HG02763 (cell line): ENCODE measurements at regions not wholly inside any gene's neighbourhood (a gene's known extent, or its start where the extent isn't known, plus 50 kb on each side); places are given as distances from the start of the nearest gene placed in this dataset.
"Not testable (repeated sequence)": the region's sequence is repeated elsewhere in the genome, so short reads cannot be mapped to it uniquely, and the experiment has no call there.

Experiments used
- ATAC-seq: cut with Tn5 transposase; IDR thresholded peaks from one replicate; pipeline ENCODE4 v1.9.1; 2021; ENCODE audit warnings: mild to moderate bottlenecking, moderate library complexity; ENCODE audit not compliant: unreplicated experiment

DNA sequence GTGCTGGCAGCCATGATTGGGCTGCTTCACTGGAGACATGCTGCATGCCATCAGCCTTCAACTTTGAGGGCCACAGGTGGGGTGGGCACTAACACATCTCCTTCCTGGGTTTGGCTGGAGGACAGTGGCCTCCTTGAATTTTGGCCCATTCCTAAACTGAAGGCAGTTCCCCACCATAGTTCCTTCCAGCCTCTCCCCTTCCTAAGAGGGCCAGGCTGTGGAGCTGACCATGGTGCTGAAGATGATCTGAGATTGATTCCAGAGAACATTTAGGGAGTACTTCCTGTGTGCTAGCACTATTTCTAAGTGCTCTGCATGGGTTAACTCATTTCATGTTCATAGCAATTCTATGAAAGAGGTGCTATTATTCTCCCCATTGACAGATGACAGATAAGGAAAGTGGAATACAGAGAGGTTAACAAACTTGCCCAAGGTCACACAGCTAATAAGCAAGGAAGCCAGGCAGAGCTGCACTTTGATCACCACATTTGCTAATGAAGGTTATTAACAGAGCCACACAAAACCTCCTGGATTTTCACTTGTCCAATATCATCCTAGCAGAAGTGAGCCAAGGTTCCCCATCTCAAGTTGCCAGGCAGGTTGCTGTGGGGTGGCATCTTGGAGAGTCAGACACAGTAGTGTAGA is 175.3 kb downstream of the ZIC5 start:
- ATAC-seq = no peak

DNA sequence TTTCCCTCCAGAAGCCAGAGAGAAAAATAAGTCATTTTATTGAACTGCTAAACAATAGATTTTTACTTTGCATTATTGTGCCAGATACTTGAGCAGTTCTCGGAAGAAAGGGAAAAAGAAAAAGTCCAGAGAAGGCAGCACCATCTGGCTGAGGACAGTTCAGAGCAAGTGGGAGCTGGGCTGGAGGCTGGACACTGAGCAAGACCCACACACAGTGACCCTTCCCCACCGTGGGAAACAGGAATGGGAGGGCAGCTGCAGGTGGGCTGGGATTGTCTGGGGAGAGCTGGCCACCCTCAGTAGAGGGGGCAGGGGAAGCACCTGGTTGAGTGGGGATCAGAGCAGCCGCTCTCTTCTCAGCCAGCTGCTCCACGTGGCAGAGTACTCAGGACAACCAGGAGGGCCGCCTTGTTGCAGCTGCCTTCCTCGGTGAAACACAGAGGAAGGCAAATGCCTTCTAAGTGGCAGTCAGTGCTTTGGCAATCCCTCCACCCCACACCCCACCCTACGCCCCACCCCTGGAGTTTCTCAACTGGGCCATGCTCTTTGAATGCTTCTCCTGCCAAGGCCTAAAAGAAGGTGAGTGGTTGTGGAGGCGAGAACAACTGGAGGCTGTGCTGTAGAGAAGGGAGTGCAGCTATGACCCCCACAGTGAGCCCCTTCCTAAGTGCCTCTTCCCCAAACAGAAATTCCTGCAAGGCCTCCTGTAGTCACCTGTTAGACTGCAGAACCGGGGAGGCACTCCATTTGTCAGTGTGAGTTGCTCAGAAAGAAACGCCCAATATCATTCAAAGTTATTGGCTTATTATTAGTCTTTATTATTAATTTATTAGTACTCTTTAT is 179.3 kb downstream of the ZIC5 start:
- ATAC-seq = no peak

DNA sequence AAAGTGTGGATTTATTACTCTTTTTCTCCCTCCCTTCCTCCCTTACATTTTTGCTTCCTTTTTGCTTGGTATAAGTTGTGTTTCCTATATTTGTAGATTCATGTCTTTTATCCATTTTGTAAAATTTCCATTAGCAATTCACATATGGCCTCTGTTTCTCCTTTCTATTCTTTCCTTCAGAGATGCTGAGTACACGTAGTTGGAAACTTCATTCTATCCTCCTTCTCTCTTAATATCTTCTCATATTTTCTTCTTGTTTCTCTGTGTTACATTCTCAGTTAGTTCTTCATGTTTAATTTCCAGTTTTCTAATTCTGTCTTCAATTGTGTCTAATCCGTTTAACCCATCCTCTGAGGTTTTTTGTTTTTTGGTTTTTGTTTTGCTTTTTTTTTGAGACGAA is 188.9 kb downstream of the ZIC5 start:
- no peak for ATAC-seq

DNA sequence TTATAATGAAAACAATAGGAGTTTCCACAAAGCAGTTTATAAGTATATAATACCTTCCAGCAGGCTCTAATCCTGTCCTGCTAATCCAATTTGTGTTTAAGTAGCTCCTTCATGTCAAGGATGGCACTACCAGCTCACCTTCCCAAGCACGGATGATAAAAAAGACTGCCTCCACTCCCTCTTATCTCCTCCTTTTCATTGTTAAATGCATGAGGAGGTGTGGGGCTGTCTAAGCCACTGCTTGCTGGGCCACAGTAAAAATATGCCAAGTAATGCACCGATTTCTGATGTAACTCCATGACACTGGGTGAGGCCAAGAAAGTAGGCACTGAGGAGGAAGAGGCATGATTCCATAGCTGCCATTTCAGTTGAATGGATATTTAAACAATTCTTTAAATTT is 193.1 kb downstream of the ZIC5 start:
- no peak for ATAC-seq

DNA sequence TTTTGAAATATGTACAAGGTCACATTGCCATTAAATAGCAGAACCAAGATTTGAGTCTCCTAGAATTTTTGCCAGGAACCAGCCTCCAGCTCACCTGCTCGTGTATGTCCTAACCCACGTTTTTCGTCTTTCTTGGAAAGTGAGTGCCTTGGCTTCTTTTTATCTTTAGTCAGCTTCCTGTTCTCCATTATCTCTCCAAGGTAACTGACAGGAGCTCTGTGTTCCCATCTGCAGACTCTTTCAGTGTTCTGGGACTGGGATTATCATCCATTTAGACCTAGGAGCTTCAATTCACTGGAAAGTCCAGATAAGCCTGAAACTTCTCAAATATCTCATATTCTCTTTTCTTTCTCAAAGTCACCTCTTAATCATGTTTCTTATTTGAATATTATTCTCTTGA is 193.7 kb downstream of the ZIC5 start:
- no peak for ATAC-seq

DNA sequence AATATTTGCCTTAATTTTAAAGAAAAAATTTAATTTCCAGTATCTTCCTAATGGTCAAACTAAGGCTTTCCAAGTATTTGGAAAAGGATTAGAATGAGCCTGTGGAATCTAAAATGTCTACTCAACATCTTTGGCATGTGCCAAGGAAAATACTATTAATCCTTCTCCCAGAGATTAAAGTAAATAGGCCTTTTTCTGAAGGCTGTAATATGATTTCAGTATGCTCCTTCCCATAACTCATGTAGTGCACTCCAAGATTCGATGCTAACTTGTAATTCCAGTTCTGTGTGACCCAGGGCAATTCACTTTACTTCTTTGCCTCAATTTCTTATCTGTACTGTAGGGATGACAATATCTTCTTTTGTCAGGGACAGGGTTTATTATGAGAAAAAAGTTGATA is 196.9 kb downstream of the ZIC5 start:
- no peak for ATAC-seq

DNA sequence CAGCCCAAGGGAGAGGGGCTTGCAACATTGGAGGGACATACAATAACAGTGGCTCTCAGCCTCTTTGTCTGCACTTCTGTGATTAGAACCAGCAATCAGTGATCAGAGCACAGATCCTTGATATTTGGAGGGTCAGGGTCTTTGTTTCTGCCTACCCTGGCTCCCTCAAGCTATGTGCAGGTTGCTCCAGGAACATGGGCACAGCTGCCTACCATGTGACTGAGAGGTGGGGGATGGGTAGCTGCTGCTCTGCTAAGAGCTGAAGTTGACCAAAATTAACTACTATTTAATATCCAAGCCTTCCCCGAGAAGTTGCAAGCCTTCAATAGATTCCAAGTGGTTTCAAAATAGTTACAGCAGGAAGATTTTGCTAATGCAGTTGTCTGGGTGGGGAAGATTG is 202.6 kb downstream of the ZIC5 start:
- ATAC-seq = no peak

DNA sequence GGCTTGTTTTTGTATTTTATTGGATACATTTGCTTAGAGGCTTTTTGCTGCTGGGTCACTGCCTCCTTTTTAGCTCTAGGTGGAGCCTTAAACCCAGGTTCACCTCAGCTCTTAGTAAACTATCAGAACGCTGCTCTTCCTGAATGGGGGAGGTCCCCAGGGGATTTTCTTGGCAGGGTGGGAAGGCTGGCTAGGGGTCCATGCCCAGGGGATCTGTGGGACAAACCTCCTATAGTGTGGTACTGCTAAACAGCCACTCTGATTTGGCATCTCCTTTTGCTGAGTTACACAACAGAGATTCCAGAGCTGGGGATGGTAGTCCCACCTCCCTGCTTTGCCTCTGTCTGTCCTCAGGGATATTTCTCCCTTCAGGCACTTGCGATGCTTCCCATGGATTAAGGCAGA is 204.9 kb downstream of the ZIC5 start:
- ATAC-seq = no peak

DNA sequence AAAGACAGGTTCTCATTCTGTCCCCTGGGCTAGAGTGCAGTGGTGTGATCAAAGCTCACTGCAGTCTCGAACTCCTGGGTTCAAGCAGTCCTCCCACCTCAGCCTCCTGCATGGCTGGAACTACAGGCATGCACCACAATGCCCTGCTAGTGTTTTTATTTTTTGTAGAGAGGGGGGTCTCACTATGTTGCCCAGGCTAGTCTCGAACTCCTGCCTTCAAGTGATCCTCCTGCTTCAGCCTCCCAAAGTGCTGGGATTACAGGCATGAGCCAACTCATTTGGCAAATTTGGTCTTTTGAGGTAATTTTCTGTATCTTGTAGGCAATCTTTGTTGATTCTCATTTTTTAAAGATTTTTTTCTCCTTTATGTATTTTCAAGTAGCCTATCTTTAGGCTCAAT is 205.7 kb downstream of the ZIC5 start:
- no peak for ATAC-seq

DNA sequence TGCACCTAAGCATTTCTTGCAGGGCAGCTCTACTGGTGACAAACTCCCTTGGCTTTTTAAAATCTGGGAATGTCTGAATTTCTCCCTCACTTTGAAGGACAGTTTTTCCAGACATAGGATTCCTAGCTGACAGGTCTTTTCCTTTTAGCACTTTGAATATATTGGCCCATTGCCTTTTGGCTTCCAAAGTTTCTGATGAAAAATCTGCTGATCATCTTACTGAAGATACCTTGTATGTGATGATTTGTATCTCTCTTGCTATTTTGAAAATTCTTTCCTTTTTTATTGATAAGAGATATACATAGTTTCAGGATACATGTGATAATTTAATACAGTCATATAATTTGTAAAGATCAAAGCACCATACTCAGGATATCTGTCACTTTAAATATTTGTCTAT is 211.1 kb downstream of the ZIC5 start:
- ATAC-seq = no peak

DNA sequence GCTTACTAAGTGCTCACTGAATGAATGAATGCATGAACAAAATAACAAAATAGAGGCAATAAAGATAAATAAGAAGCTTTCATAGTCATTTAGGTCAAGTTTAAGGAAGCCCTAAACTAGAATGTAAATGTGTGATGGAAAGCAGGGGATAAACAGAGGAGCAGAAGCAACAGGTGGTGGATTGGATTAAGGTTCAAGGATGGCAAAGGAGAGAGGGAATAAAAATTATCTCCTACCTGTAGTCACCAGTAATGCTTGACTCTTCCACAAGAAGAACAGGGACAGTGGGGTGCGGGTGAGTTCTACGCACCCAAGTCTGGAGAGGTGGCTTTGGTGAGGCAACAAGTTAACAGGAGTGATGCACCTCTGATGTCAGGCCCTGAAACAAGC is 212.4 kb downstream of the ZIC5 start:
- ATAC-seq = no peak

DNA sequence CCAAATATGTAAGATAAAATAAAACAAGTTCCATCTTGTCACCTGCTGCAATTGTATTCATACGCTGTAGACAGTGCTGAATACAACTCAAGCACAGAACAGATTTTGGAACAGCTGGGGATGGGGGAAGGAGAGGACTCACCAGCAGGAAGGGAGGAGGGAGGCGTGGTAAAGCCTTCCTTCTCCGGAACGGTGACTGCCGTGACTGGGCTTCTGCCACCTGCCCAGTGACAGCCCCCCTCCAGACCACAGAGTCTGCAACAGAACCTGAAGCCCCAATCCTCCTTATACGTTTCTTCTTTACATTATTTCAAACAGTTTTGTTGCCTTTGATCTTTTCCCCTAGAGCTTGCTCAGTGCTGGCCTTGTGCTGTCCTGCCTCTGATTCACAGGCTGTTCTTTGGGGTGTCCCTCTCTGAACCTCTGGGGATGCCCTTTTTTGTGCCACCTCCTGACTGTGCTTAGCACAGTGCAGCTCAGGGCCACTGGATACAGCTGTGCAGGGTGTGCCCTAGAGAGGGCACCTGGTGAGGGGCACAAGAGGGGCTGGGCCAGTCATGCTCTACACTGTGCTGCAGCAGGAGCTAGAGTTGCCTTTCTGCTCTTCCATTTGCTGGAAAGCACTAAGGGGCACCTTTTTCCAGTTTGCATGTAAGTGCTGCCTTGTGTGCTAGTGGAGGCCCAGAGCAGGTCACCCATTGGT is 213.0 kb downstream of the ZIC5 start:
- ATAC-seq = no peak

DNA sequence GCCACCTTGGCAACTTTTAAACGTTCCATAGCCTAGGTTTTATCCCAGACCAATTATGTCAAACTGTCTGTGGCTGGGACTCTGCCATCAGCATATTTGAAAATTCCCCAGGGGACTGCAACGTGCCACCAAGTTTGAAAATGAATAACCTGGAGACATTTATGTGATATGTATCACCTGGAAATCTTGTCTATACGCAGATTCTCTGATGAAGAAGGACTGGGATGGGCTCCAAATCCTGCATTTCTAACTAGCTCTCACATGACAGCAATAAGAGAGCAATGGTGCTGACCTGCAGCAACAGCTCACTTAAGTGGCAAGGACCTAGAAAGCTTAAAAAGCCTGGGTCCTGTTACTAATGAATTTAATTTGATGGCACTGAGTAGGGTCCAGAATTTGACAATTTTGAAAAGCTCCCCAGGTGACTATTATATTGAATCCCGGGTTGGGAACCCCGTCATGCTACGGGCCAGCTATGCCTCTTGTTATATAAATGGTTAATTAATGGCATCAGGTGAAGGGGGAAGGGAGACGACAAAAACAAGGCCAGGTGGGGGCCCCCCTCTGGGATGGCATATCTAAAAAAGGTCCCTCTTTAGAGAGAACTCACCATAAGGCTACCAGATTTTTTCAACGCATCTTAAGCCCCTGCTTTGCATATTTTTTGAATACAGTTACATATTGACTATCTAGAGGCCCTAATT is 213.7 kb downstream of the ZIC5 start:
- ATAC-seq = no peak

DNA sequence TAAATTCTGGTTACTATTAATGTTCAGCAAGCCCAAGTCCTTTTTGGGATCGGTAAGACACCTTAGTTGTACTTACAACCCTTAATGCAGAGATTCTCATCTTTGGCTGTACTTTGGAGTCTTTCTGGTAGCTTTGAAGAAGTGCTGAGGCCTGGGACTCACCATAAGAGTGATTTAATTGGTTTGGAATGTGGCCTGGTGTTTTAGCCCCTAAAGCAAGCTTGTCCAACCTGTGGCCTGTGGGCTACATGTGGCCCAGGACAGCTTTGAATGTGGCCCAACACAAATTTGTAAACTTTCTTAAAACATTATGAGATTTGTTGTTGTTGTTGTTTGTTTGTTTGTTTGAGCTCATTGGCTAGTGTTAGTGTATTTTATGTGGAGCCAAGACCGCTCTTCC is 215.3 kb downstream of the ZIC5 start:
- ATAC-seq = no peak

DNA sequence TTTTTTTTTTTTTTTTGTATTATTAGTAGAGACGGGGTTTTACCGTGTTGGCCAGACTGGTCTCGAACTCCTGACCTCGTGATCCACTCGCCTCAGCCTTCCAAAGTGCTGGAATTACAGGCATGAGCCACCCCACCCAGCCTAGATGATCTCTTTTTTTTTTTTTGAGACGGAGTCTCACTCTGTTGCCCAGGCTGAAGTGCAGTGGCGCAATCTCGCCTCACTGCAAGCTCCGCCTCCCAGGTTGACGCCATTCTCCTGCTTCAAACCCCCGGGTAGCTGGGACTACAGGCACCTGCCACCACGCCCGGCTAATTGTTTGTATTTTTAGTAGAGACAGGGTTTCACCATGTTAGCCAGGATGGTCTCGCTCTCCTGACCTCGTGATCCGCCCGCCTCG is 216.8 kb downstream of the ZIC5 start:
- not testable (repeated sequence) for ATAC-seq

DNA sequence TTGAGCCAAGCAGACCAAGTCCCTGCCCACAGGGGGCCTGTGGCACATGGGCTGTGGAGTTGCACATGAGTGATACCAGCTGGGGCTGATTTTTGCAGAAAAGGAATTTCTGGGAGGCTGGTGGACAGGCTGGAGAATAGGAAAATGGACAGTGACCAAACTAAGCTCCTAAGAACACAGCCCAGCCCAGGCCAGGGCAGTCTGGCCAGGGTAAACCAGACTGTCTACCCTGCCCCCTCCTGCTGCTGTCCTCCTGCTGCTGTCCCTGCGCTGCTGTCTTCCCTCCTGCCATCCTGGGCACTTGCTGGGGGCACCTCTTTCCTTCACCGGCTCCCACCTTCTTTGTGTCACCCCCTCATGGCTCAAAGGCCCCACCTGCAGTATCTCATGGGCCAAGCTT is 219.2 kb downstream of the ZIC5 start:
- no peak for ATAC-seq

DNA sequence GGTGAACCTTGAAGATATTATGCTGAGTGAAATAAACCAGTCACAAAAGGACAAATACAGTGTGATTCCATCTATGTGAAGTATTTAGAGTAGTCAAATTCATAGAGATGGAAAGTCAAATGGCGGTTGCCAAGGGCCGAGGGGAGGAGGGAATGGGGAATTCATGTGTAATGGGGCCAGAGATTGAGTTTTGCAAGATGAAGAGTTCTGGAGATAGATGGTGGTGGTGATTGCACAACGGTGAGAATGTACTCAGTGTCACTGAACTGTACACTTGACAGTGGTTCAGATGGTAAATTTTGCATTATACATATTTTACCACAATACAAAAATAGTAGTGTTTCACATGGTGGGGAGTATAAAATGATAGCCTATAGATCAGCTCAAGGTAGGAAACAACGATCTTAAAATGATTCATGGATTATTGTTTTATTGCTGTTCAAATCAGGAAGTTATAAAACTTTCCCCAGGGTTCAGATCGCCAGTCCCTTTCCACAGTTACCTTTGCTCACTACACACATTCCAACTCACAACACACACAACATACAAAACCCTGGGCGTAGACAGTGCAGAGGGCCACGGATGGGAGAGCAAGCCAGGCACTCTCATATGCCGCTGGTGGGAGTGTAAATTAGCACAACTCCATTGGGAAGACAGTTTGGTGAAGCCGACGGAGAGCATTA is 219.9 kb downstream of the ZIC5 start:
- ATAC-seq = no peak

DNA sequence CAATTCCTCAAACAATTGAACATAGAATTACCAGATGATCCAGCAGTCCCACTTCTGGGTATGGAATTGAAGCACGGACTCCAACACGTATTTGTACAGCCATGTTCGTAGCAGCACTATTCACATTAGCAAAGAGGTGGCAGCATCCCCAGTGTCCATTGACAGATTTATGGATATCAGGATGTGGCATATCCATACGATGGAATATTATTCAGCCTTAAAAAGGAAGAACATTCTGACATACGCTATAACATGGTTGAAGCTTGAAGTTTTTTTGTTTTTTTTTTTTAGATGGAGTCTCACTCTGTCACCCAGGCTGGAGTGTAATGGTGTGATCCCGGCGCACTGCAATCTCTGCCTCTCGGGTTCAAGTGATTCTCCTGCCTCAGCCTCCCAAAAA is 220.6 kb downstream of the ZIC5 start:
- ATAC-seq = no peak

DNA sequence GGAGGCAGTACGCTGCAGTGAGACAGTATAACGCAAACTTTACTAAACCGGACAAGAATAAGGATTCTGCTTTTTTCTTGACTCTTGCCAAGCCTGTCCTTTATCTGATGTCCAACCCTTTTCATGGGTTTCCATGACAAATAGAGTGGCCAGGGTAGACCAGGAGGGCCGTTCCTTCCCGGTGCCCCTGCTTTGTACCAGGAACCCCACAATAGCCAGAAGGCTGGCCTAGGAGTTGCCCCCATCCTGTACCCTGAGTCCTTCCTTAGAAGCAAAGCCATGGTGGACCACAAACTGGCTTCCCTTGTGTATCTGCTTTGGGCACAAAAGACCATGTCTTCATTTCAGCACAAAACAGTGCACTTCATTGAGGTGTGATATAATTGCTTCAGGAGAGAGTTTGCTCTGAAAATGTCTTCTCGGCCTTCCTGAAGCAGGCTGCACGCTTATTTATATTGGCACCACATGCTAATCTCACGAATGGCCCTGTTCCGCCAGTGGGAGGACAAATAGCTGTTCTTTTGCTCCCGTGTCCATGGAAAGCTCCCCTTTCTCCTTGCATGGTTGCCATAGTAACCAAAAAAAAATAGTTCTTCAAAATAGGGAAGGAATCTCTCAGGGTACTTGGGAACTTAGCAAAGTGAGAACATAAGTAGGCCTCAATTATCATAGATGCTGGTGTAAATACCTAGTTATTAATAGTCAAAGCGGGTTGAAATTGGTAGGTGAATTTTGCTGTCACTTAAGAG is 222.1 kb downstream of the ZIC5 start:
- ATAC-seq = no peak

DNA sequence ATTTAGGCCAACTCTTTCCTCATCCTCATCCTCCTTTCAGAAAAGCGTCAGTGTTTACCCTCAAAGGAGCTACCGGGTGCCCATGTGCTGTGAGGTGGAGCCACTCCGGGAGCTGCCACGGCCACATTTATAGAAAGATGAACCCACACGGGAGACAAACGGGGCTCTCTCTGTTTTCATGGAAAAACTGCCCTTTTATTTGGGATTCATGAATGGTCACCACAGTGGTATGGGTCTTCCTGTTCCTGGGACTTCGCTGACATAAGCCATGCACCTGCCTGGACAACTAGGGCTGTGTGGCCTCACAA is 224.2 kb downstream of the ZIC5 start:
- no peak for ATAC-seq
